Fibroblast of pulmonary artery (primary cell): ENCODE measurements at regions not wholly inside any gene's neighbourhood (a gene's known extent, or its start where the extent isn't known, plus 50 kb on each side); places are given as distances from the start of the nearest gene placed in this dataset.

ENCODE experiments used
- DNase-seq: peaks from one replicate; pipeline ENCODE4 v3.0.0-alpha.2; 2010; ENCODE audit warnings: low read depth
- H3K4me3 ChIP-seq: replicated peaks from 2 replicates; pipeline ENCODE4 v1.5.1; 2011; ENCODE audit warnings: low read depth, mild to moderate bottlenecking, control low read depth, low read length, moderate library complexity
- CTCF ChIP-seq: IDR thresholded peaks from 2 replicates; pipeline ENCODE4 v1.5.1; 2011; ENCODE audit warnings: mild to moderate bottlenecking, control low read depth, low read length, inconsistent platforms; ENCODE audit errors: missing control alignments

GRCh38 chr14:26032348-26032747 is 565.5 kb downstream of the NOVA1 start:
- TF ChIP-seq CTCF: no peak
- H3K4me3 ChIP-seq: no peak overlapping the region
- no peak for DNase-seq

GRCh38 chr14:26026384-26026783 is 571.4 kb downstream of the NOVA1 start:
- H3K4me3 ChIP-seq: no peak overlapping the region
- no peak for TF ChIP-seq CTCF
- no peak for DNase-seq

GRCh38 chr14:26023967-26024366 is 573.9 kb downstream of the NOVA1 start:
- DNase-seq: no peak
- no peak overlapping the region for H3K4me3 ChIP-seq

GRCh38 chr14:26021759-26022158 is 576.1 kb downstream of the NOVA1 start:
- H3K4me3 ChIP-seq: no peak overlapping the region
- TF ChIP-seq CTCF: no peak
- DNase-seq: no peak

More at GRCh38 chr14:26023967-26024366, 573.9 kb downstream of the NOVA1 start:
- no peak for TF ChIP-seq CTCF

- TF ChIP-seq CTCF: no peak
- no peak for DNase-seq
- H3K4me3 ChIP-seq: no peak overlapping the region
Observed at GRCh38 chr14:26017270-26017669, 580.6 kb downstream of the NOVA1 start.

GRCh38 chr14:26008290-26008689 is 589.5 kb downstream of the NOVA1 start:
- DNase-seq: peak; percentile 36
- H3K4me3 ChIP-seq: no peak overlapping the region
- TF ChIP-seq CTCF: peak; percentile 40

GRCh38 chr14:26004342-26004741 is 593.5 kb downstream of the NOVA1 start:
- H3K4me3 ChIP-seq: no peak overlapping the region
- DNase-seq: no peak
- no peak for TF ChIP-seq CTCF
